HG02840 (cell line): ENCODE measurements at regions not wholly inside any gene's neighbourhood (a gene's known extent, or its start where the extent isn't known, plus 50 kb on each side); places are given as distances from the start of the nearest gene placed in this dataset.

Experiments
- ATAC-seq: cut with Tn5 transposase; IDR thresholded peaks from one replicate; pipeline ENCODE4 v1.9.1; 2021; ENCODE audit warnings: mild to moderate bottlenecking, moderate library complexity, moderate number of reproducible peaks; ENCODE audit not compliant: unreplicated experiment, low FRiP score

DNA sequence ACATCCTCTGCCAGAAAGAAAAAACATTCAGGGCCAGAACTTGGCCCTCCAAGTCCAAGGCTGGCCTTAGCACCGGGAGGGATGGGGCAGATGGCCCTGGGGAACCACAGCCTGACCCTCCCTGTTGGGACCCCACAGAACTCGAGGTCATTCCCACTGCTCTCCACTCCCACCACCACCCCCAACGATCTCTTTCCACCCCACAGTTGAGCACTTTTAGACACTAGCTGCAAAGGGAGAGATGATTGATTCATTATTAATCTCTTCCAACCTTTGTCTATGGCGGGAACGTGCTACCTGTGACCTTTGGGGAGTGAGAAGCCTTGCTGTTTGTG lies 869.7 kb downstream of the BRD1 start:
- no peak for ATAC-seq

DNA sequence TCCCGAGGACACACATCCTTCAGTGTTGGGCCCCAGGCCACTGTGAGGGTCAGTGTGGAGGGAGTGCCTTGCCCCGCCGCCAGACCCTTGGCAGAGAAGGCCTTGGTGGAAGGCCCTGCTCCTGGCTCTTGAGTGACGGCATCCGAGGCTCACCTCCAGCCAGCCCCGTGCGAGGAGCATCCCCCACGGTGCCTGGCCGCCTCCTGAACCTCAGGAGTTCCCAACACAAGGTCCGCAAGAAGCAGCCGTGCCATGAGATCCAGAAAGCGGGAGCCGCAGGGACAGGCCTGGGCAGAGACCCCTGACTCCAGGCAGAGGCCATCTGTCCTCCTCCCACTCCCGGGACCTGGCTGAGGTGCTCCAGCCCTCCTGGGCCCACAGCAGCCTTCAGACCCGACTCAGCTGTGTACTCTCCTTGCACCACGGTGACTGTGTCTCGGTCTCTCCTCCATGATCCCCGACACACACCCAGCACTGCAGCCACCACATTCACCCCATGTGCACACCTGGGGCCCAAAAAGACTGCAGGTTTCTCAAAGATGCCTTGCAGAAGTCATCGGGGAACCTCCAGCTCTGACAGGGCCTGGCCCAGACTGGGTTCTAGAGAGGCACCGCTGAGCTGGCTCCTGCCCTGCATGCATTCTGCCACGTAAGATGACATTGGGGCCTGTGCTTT lies 870.2 kb downstream of the BRD1 start:
- no peak for ATAC-seq

DNA sequence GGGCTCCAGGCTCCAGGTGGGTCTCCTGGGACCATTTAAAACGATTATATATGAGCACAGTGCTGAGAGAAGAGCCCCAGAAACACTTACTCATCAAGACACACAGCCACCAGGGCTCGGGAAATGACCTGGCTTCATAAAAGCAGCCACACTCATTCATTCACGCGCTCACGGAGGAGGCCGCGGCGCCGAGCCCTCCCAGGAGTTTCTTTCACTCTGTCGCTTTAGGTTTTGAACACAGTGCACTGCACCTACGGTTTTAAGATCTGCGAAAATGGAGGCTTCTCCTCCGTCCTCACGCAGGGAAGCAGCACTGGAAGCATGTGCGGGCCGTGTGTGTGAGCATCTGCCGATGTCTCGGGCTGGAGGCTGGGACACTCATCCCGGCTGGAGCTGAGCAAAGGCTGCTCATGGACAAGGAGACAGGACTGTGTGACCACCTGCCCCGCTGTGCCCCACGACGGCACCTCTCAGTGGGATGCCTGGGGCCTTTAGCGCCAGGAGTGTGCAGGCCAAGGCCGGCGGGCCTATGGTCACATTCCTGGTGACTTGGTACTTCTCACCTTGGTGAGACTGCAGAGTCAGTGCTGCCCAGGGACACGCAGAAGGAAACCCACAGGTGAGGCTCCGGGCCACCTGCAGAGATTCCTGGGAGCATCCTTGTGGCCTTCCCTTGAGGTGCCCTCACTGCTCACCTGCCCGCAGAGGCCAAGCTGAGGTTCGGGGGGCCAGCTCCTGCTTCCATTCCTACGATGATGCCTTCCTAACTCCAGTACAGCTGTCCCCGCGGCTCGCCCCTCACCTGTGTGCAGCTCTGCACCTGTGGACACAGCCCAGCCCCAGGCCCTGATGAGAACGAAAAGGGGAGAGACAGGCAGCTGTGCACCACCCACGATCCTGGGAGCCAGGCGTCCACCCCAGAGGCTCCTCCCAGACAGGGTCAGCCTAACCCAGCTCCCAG lies 872.0 kb downstream of the BRD1 start:
- ATAC-seq: no peak

DNA sequence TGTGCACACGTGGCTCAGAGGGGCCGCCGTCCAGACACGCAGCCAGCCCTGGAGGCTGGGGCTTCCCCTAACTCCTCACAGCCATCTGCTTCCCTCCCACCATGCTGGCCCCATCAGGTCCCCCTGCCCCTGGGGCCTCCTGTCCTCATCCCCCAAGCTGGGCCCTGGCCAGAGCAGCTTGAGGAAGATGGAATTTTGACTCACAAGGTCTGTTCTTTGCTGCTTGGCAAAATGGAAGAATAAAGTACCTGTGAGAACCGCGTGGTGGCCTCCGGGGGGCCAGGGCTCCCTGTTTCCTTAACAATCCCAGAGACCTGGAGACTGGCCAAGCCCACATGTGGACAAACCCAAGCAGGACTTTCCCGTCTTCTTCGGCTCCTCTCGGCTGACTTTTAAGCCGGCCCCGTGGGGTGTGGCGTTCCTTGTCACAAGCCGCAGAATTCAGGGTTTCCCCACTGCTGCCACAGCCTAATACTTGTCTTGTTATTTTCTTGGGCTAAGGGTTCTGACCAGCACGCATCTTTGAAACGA lies 872.8 kb downstream of the BRD1 start:
- no peak for ATAC-seq

DNA sequence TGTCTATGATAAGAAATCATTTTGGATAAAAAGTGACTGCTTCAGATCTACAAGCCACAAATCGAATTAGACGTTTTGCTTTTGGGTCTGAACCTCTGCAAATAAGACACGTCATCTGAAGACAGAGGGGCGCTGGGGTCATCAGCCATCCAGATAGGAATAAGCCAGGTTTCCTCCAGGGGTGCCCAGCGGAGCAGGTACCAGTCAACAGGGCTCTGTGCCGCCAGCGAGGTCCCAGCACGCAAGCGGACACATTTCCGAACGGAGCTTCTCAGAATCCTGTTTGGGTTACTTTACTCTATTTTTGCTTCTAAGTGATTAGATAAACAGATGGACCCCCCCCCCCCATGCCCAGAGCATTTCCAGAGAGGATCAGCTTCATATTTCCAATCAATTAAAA lies 873.8 kb downstream of the BRD1 start:
- ATAC-seq: no peak

DNA sequence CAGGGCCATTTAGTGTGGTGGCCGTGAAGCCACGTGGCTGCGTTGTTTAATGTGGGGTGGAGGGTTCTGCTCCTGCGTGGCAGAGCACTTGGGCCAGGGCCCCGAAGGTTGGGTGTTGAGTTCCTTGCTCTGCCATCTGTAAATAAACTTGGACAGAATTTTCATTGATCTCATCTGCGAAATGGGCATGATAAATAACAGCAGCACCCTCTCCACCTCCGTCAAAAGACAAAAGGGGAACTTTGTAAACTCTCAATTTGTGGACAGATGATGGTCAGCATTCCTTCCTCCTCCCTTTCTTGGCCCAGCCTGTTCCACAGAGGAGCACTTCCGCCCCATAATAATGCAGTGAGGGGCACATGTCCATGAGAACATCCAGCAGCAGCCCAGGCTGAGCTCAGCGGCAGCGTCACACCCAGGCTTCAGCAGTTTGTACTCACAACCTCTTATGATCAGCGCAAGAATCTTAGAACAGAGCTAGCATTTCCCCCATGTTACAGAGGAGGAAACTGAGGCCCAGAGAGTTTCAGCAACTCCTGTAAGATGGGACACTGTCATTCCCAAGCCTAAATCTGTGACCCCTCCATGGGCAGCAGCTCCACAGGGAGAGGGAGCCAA lies 874.5 kb downstream of the BRD1 start:
- no peak for ATAC-seq

DNA sequence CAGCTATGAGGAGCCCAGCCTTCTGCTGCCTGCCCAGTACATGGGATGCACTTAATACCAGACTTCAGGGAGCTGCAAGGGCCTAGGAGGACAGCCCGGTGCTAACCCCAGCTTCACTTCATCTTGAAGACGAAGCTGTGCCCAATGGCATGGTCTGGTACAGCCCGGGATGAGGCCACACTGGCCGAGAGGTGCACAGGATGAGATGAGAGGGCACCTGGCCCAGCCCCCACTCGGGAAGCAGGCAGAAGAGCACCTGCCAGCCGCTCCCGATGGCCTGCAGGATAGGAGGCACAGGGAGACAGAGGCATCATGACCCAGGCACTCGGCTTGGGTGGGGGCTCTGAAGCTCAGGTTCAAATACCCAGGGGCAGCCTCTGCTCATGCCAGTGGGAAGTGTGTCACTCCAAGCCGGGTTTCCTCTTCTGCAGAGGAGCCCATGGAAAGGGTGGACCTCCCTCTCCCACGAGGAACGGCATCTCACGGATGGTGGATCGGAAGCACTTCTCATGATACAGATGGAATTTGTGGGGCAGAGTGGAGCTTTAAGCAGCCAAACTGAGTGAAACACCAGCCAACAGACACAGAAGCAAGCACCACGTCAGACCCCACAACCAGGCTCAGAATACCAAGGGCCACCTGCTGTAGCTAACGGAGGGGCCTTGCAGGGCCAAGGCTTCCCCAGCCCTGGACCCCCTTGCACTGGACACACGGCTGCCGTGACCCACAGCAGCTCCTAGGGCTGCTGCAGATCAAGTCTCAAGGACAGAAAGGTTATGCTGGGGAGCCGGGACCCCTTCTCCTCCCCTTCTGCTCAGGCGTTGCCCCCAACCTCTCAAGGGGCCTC lies 875.2 kb downstream of the BRD1 start:
- ATAC-seq: no peak

DNA sequence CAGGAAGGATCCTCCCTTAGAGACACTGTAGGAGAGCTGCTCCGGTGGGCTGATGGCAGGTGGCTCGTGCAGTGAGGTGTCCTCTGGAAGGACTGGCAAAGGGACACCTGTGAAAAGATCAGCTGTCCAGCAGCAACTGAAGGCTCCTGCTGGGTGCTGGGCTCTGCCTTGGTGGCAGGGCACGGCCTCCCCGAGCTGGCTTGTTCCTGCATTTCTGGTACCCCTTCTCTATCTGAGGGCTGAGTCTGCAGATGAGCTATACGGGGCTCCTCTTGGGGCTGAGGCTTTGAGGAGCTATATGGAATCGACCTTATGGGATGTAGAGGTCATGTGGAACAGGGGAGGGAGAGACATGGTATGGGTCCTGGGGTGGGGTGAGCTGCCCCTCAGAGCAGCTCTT lies 875.8 kb downstream of the BRD1 start:
- ATAC-seq: no peak

DNA sequence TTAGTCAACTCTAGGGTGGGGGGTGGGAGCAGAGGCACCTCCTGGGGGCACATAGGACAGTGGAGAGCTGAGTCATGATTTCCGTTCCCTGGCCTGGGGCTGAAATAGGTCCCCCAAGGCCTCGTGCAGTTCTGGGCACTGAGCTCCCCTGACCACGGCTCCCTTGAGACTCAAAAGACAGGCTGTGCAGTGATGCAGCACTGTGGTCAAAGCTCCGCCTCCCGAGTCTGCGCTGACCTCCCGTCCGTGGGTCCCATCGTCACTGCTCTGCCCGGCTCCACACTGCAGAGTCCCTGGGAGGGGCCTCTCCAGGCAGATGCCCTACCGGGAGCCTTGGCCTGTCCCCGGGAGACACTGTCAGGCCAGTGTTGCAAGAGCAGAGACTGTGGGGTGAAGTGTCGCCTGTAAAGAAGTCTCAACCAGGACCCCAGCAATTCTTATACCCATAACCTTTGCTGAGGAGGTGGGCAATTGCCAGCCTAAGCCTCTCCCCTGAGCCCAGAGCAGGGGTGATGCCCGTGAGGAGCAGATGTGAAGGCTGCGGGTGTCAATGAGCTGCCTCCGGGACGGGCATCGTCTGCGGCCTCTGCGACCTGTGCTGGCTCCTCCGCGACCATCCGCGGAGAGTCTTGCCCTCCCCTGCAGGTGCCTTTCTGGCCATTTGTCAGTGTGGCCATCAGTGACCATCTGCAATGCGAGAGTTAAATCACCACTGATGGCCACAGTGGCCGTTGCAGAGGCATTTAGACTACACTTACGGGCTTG lies 877.3 kb downstream of the BRD1 start:
- ATAC-seq: no peak

DNA sequence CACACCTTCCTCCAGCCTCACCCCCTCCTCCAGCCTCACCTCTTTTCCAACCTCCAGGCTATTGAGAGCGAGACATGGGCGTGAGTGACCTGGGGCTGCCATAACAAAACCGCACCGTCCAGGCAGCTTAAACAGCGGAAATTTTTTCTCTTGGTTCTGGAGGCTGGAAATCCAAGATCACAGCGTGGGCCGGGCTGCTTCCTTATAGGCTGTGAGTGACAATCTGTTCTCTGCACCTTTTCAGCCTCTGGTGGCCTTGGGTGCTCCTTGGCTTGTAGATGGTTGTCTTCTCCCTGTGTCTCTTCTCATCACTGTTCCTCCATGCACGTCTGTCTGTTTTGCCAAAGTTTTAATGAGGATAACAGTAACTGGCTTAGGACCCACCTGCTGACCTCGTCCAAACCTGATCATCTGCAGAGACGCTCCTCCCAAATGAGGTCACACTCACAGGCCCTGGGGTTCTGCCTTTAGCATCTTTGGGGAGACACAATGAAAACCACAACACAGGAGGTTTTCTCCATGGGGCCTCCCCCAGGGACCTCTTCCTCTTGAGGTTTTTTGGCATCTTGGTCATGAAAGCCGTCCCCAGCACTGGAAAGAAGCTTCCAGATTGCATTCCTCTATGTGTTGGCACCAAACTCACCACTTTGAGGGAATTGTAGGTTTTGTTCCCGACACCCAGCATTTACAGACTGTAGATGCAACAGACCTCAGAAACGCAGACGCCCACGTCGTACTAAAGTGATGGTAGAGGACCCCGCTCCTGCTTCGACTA lies 878.1 kb downstream of the BRD1 start:
- ATAC-seq: no peak

DNA sequence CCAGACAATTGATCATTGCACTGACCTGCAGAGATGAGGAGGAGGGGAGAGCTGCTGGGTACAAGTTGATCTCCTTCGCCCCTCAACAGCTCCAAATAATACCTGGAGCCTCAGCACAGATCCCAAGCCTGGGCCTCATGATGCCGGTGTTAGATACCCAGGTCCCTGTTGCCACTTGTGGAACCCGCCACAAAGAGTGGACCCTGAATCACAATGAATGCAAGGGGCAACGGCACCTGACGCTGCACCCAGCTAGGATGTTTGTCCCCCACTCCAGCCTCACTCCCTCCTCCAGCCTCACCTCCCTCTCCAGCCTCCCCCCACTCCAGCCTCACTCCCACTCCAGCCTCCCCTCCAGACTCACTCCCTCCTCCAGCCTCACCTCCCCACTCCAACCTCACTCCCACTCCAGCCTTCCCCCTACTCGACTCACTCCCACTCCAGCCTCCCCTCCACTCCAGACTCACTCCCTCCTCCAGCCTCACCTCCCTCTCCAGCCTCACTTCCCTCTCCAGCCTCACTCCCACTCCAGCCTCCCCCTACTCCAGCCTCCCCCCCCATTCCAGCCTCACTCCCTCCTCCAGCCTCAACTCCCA lies 879.0 kb downstream of the BRD1 start:
- no peak for ATAC-seq

DNA sequence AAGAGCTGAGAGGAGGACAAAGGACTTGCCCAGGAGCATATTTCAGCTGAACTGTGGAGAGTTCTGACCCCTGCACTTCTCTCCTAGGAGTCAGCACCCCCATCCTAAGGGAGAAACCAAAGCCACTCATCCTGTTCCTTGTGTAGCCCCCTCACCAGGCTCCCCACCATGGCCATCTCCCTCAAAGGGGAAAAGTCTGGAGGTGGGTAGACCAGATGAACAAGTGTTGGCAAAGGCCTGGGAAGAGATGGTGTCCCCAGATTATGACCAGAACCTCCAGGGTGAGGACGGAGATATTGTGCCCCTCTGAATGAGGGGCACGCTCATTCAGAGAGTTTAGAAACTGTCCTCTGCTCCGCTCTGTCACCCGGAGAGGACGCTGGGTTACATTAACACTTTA lies 880.0 kb downstream of the BRD1 start:
- ATAC-seq: no peak

DNA sequence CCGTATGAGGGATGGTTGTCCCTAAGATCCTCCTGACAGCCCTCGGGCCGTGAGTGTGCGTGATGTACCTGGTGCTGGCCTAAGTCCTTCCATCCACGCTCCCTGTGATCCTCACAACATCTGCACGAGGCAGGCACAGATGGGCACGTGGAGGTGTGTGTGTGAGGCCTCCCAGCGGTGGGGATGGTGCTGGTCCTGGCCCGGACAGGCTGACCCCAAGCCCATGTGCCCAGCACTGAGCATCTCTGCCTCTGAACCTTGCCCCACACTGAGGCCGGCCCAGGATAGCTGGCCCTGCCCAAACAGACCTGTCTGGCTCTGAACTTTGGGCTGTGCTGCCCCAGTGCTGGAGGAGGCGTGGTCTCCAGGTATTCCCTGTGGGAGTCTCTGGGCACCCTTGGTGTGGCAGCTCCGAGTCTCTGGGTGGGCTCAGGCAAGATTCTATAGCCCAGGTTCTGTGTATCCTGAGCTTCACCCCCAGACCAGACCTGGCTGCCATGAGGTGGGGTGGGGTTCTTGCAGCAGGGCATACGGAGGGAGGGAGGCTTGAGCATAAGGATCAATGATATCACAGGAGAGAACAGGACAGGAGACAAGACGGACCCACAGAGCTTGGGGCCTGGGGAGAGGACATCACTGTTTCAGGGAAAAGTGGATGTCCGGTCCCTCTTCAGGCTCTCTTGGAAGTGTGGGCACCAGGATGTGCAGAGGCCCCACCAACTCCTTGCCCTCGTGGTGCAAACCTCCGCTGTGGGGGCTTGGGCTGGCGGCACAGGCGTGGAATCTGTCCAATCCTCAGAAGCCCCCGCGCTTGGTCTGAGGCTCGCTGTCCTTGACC lies 881.8 kb downstream of the BRD1 start:
- ATAC-seq: no peak

DNA sequence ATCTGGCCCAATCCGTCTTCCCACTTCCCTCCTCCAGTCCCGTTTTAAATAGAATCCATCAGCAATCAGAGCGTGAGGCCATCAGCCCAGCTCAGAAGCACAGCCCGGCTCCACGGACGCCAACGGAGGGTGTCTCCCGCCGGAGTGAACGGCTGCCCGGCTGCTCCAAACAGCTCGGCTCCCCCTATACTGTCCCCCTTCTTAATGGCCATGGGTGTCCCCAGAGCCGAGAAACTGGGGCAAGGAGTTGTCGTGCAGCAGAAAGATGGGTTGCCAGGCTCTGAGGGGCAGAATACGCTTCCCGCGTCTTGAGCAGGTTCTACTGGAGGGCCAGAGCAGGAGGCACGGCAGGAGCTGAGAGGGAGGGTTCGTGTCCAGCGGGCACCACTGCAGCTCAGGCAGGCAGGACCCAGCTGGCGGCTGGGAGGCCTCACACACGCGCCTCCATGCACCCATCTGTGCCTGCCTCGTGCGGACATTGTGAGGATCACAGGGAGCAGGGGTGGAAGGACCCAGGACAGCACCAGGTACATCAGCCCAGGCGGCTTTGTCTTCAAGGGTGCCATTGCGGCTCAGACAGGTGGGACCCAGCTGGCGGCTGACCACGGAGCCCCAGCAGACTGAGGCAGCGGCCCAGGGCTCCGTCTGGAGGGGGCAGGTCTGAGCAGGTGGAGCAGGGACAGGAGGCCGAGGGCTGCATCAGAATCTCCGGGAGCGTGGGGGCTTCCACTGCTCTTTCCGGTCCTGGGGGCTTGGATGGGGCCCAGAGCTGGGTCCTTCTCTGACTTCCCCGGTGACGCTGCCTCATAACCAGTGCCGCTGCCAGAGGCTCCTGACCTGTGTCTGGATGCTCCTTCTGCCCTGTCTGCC lies 882.7 kb downstream of the BRD1 start:
- no peak for ATAC-seq

DNA sequence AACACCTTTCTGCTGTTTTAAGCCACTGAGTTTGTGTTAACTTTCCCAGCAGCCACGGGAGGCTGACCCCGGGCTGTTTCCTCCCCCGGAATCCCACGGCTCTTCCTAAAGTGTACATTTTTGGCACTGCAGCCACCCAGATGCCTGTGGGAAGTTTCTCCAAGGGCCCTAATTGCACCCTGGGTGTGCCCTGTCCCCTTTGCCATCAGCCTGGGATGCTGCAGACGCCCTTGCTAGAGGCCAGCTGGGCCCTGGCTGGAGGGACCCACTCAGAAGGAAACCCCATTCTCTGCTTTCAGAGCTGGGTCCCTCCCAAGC lies 883.3 kb downstream of the BRD1 start:
- ATAC-seq: no peak

DNA sequence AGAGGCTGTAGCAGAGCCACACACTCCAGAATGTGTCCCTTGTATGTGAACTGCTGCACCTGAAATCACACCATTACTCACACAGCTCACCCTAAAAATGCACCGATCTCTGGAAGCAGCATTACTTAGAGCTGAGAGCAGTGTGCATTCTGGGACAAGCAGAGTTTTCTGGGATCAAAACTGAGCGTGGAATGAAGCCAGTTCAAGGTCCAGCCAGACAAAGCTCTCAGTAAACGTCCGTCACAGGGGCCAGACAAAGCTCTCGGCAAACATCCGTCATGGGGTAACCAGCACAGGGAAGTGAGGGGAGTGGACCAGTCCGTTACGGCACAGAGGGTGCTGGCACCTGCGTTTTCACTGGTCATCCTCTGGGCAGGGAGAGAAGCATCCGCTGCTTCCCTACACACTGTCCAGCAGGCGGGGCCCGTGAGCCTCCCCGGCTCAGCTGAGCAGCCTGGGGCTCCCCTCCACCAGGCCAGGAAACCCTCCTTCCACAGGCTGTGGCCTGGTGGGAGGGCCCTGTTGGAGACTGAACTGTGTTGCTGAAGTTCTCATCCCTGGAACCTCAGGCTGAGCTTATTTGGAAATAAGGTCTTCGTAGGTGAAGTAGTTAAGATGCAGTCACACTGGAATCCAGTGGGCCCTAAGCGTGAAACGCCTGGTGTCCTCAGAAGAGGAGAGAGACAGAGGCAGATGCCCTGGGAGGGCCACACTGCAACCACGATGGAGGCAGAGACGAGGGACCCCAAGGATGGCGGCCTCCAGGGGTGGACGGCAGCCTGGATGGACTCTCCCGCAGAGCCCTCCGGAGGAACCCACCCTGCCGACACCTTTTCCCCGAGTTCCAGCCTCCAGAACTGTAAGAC lies 883.9 kb downstream of the BRD1 start:
- no peak for ATAC-seq
